ENCODE measurements at regions not wholly inside any gene's neighbourhood (a gene's known extent, or its start where the extent isn't known, plus 50 kb on each side); places are given as distances from the start of the nearest gene placed in this dataset.

DNA sequence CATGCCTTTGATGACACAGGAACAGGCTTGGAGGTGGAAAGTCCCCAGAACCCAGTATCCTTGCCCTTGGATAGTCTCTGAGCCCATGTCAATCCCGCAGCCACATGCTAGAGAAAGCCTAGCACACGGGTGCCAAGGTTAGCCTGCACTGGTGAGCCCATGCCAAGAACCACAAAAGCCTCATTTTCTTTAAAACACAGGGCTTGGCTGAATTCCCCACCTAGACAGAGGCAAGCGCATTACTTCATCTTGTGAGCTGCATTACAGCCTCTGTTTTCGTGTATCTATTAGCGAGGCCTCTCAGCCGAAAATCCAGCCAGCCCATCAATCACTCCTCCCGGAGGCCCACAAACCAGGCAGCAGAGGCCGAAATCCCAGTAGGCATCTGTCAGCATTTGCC lies 314.9 kb upstream of the AUTS2 start:
- TF ChIP-seq POLR2AphosphoS5 (IDR thresholded peaks at IDR 0.05) (no peak), POLR2A (IDR thresholded peaks at IDR 0.05; ENCODE audit: low read depth) (no peak)
- TF ChIP-seq, protein P1, sequence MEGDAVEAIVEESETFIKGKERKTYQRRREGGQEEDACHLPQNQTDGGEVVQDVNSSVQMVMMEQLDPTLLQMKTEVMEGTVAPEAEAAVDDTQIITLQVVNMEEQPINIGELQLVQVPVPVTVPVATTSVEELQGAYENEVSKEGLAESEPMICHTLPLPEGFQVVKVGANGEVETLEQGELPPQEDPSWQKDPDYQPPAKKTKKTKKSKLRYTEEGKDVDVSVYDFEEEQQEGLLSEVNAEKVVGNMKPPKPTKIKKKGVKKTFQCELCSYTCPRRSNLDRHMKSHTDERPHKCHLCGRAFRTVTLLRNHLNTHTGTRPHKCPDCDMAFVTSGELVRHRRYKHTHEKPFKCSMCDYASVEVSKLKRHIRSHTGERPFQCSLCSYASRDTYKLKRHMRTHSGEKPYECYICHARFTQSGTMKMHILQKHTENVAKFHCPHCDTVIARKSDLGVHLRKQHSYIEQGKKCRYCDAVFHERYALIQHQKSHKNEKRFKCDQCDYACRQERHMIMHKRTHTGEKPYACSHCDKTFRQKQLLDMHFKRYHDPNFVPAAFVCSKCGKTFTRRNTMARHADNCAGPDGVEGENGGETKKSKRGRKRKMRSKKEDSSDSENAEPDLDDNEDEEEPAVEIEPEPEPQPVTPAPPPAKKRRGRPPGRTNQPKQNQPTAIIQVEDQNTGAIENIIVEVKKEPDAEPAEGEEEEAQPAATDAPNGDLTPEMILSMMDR (IDR thresholded peaks at IDR 0.05), result no peak

All from esophagus muscularis mucosa (tissue), 3 donors.